DOHH2 (cell line): ENCODE measurements at regions not wholly inside any gene's neighbourhood (a gene's known extent, or its start where the extent isn't known, plus 50 kb on each side); places are given as distances from the start of the nearest gene placed in this dataset.

Experiments
- H3F3A ChIP-seq: fragments of 200-600 bp; sonication (generic), shearing (Covaris generic); 2 replicates; pipeline ENCODE4 v1.6.0; 2016; ENCODE audit warnings: antibody characterized with exemption, mild to moderate bottlenecking; ENCODE audit not compliant: control insufficient read depth, insufficient read depth
- H3K27ac ChIP-seq: fragments of 200-600 bp; sonication (generic); 2 replicates; pipeline ENCODE4 v1.5.1; 2014; ENCODE audit warnings: low read depth, mild to moderate bottlenecking, low read length, moderate library complexity
- H3K27me3 ChIP-seq: fragments of 200-600 bp; sonication (generic); 2 replicates; pipeline ENCODE4 v1.6.1; 2014; ENCODE audit warnings: mild to moderate bottlenecking, low read length, mixed read lengths; ENCODE audit not compliant: control insufficient read depth
- H3K36me3 ChIP-seq: fragments of 200-600 bp; sonication (generic); 2 replicates; pipeline ENCODE4 v1.6.1; 2014; ENCODE audit warnings: mild to moderate bottlenecking, low read length, moderate library complexity, mixed read lengths; ENCODE audit not compliant: control insufficient read depth
- H3K4me1 ChIP-seq: fragments of 200-600 bp; sonication (generic); 2 replicates; pipeline ENCODE4 v1.6.1; 2014; ENCODE audit warnings: mild to moderate bottlenecking, low read length, mixed read lengths; ENCODE audit not compliant: control insufficient read depth
- H3K4me2 ChIP-seq: fragments of 200-600 bp; sonication (generic); 2 replicates; pipeline ENCODE4 v1.6.0; 2014; ENCODE audit warnings: mild to moderate bottlenecking, low read length, moderate library complexity
- H3K4me3 ChIP-seq: fragments of 200-600 bp; sonication (generic); 2 replicates; pipeline ENCODE4 v1.5.1; 2014; ENCODE audit warnings: mild to moderate bottlenecking, low read length, mixed read lengths
- H3K79me2 ChIP-seq: fragments of 200-600 bp; sonication (generic); 2 replicates; pipeline ENCODE4 v1.6.1; 2014; ENCODE audit warnings: mild to moderate bottlenecking, low read length, mixed read lengths; ENCODE audit not compliant: control insufficient read depth
- H3K9me2 ChIP-seq: fragments of 200-600 bp; sonication (generic); replicated peaks from 2 replicates; pipeline ENCODE4 v1.6.1; 2014; ENCODE audit warnings: mild to moderate bottlenecking, low read length, mixed read lengths; ENCODE audit not compliant: control insufficient read depth
- H3K9me3 ChIP-seq: fragments of 200-600 bp; sonication (generic); 2 replicates; pipeline ENCODE4 v1.6.1; 2014; ENCODE audit warnings: antibody characterized with exemption, low read length, mixed read lengths; ENCODE audit not compliant: control insufficient read depth, insufficient read depth
- H4K20me1 ChIP-seq: fragments of 200-600 bp; sonication (generic); 2 replicates; pipeline ENCODE4 v1.6.0; 2014; ENCODE audit warnings: low read depth, mild to moderate bottlenecking, antibody characterized with exemption, low read length, moderate library complexity; ENCODE audit not compliant: control insufficient read depth, insufficient read depth
- CTCF ChIP-seq: fragments of 200-600 bp; sonication (generic); IDR thresholded peaks from one replicate; pipeline ENCODE4 v1.5.1; 2014; ENCODE audit warnings: antibody characterized with exemption, mild to moderate bottlenecking, low read depth, low read length; ENCODE audit not compliant: poor library complexity, severe bottlenecking
- EZH2phosphoT487 ChIP-seq: fragments of 200-600 bp; sonication (generic); IDR thresholded peaks from 2 replicates; pipeline ENCODE4 v1.6.1; 2017; ENCODE audit warnings: borderline replicate concordance, mild to moderate bottlenecking, antibody characterized with exemption, low read length, moderate library complexity, mixed read lengths

DNA sequence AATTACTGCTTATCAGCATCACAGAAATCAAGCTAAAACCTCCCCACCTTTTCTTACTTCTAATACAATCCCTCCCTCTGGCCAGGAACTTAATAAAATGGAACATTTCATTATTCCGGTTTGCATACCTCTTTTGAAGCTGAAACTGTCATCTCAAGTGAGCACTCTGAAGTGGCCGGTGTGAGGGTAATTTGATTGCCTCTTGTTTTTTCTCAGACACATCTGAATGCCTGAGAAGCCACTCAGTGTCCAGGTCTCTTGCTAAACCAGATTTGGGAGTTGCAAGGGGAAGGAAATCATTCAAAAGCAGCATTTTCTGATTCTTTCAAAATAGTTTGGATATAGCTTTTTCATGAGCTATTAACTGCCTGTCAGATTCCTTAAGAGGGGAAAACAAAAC lies 190.3 kb downstream of the C1D start:
- peaks cover 2% of the 10 kb centered on the region; the same call in 1 of the 2 replicates for H3K27me3 ChIP-seq
- H3K4me2 ChIP-seq, result no peak overlapping the region
- H3K79me2 ChIP-seq, result no peaks in the 10 kb centered on the region
- TF ChIP-seq EZH2phosphoT487 (no peak), CTCF (no peak)
- H3K9me2 ChIP-seq, result no peaks in the 10 kb centered on the region
- no peak overlapping the region for H3K4me3 ChIP-seq
- H4K20me1 ChIP-seq, result no peaks in the 10 kb centered on the region
- H3K9me3 ChIP-seq, result no peaks in the 10 kb centered on the region
- no peaks in the 10 kb centered on the region for H3K36me3 ChIP-seq
- H3K4me1 ChIP-seq, result no peaks in the 10 kb centered on the region
- no peaks in the 10 kb centered on the region for H3F3A ChIP-seq
- H3K27ac ChIP-seq, result no peak overlapping the region

DNA sequence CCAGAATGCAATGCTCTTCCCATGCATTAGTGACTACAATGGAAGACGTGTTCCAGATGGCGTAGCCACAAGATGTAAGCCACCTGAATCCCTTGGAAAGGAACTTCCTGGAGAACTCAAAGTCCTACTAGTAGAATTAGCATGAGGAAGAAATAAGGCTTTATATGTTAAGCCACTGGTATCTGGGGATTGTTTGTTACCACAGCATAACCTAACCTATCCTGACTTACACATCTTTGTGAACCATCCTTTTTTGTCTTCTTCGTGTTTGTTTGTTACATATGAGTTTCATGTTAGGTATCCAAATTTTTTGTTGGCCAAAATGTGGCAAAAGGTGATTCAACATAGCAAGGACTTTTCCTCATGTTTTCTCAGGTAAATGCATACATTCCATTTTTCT lies 188.9 kb downstream of the C1D start:
- Histone ChIP-seq H3K79me2 (no peaks in the 10 kb centered on the region), H3K9me2 (no peaks in the 10 kb centered on the region), H3K4me1 (no peaks in the 10 kb centered on the region), H3K27ac (no peak overlapping the region), H3K36me3 (no peaks in the 10 kb centered on the region), H3K4me2 (no peak overlapping the region), H3K4me3 (no peak overlapping the region), H3F3A (no peaks in the 10 kb centered on the region), H3K9me3 (no peaks in the 10 kb centered on the region), H4K20me1 (no peaks in the 10 kb centered on the region), H3K27me3 (peaks cover 2% of the 10 kb centered on the region; the same call in 1 of the 2 replicates)
- TF ChIP-seq EZH2phosphoT487 (no peak), CTCF (no peak)

GRCh38 chr2:67876176-67876575 lies 186.6 kb downstream of the C1D start:
- H3K36me3 ChIP-seq, result no peaks in the 10 kb centered on the region
- H3K27ac ChIP-seq, result no peak overlapping the region
- no peaks in the 10 kb centered on the region for H3K9me2 ChIP-seq
- no peaks in the 10 kb centered on the region for H3F3A ChIP-seq
- no peaks in the 10 kb centered on the region for H3K79me2 ChIP-seq
- H3K9me3 ChIP-seq, result no peaks in the 10 kb centered on the region
- peaks cover 2% of the 10 kb centered on the region; the same call in 1 of the 2 replicates for H3K27me3 ChIP-seq
- no peak overlapping the region for H3K4me2 ChIP-seq
- H3K4me1 ChIP-seq, result no peaks in the 10 kb centered on the region
- TF ChIP-seq EZH2phosphoT487, result no peak
- TF ChIP-seq CTCF, result no peak
- no peaks in the 10 kb centered on the region for H4K20me1 ChIP-seq
- H3K4me3 ChIP-seq, result no peak overlapping the region

- no peaks in the 10 kb centered on the region for H3K27me3 ChIP-seq
- H3K4me1 ChIP-seq, result no peaks in the 10 kb centered on the region
- no peaks in the 10 kb centered on the region for H4K20me1 ChIP-seq
- no peaks in the 10 kb centered on the region for H3F3A ChIP-seq
- no peak overlapping the region for H3K4me2 ChIP-seq
- no peaks in the 10 kb centered on the region for H3K9me2 ChIP-seq
- H3K27ac ChIP-seq, result no peak overlapping the region
- no peaks in the 10 kb centered on the region for H3K36me3 ChIP-seq
- no peak overlapping the region for H3K4me3 ChIP-seq
- H3K79me2 ChIP-seq, result no peaks in the 10 kb centered on the region
- no peak for TF ChIP-seq EZH2phosphoT487
- TF ChIP-seq CTCF, result no peak
- no peaks in the 10 kb centered on the region for H3K9me3 ChIP-seq
Observed at GRCh38 chr2:67877301-67877700, 185.5 kb downstream of the C1D start.
